ENCODE measurements at regions not wholly inside any gene's neighbourhood (a gene's known extent, or its start where the extent isn't known, plus 50 kb on each side); places are given as distances from the start of the nearest gene placed in this dataset.

GRCh38 chr13:106381091-106381490 is 154.4 kb downstream of the EFNB2 start:
- TF ChIP-seq SP7 (tag by site-specific recombination; IDR thresholded peaks at IDR 0.05) (no peak), ZNF362 (tag by site-specific recombination; IDR thresholded peaks at IDR 0.05) (no peak), ZNF521 (tag by site-specific recombination; IDR thresholded peaks at IDR 0.05) (no peak), SETDB1 (IDR thresholded peaks at IDR 0.05; ENCODE audit: insufficient read length, low read length) (no peak), ZNF701 (tag by site-specific recombination; IDR thresholded peaks at IDR 0.05) (no peak), ZNF473 (tag by site-specific recombination; IDR thresholded peaks at IDR 0.05) (no peak)
